ENCODE measurements at regions not wholly inside any gene's neighbourhood (a gene's known extent, or its start where the extent isn't known, plus 50 kb on each side); places are given as distances from the start of the nearest gene placed in this dataset.

GRCh38 chr18:28372186-28372585 lies 195.3 kb upstream of the CDH2 start:
- TF ChIP-seq EGR2 (tag by site-specific recombination; IDR thresholded peaks at IDR 0.05; ENCODE audit: low read depth) (no peak), CTCF (tag by site-specific recombination; IDR thresholded peaks at IDR 0.05) (no peak), RBAK (tag by site-specific recombination; IDR thresholded peaks at IDR 0.05) (no peak), ZNF580 (tag by site-specific recombination; IDR thresholded peaks at IDR 0.05) (no peak), ZSCAN16 (tag by site-specific recombination; IDR thresholded peaks at IDR 0.05) (no peak), KLF10 (tag by site-specific recombination; IDR thresholded peaks at IDR 0.05) (no peak), ZNF510 (tag by site-specific recombination; IDR thresholded peaks at IDR 0.05; ENCODE audit: insufficient replicate concordance) (no peak), ZNF214 (tag by site-specific recombination; IDR thresholded peaks at IDR 0.05; ENCODE audit: borderline replicate concordance) (no peak), ZNF138 (tag by site-specific recombination; IDR thresholded peaks at IDR 0.05; ENCODE audit: borderline replicate concordance) (no peak), ZNF785 (tag by site-specific recombination; IDR thresholded peaks at IDR 0.05) (no peak), ZNF660 (tag by site-specific recombination; IDR thresholded peaks at IDR 0.05) (no peak), ZBTB1 (tag by site-specific recombination; IDR thresholded peaks at IDR 0.05) (no peak)
